Caki2 (cell line): ENCODE measurements at regions not wholly inside any gene's neighbourhood (a gene's known extent, or its start where the extent isn't known, plus 50 kb on each side); places are given as distances from the start of the nearest gene placed in this dataset.
"Not testable (repeated sequence)": the region's sequence is repeated elsewhere in the genome, so short reads cannot be mapped to it uniquely, and the experiment has no call there.

Experiments
- DNase-seq: peaks from one replicate; pipeline ENCODE4 v3.0.0-alpha.2; 2015; ENCODE audit warnings: low read depth
- in situ Hi-C: cut with HindIII; loops from 2 replicates; pipeline ENCODE4 v1.10.0; 2016; ENCODE audit warnings: low sequenced_read_pairs, low pct_unique_long_range_greater_than_20kb, mixed read lengths

GRCh38 chr18:77329651-77330050 lies 80.0 kb downstream of the GALR1 start:
- in situ Hi-C loops = no loop called here
- no peak for DNase-seq

GRCh38 chr18:77334876-77335275 lies 85.2 kb downstream of the GALR1 start:
- in situ Hi-C loops = no loop called here
- DNase-seq = no peak

GRCh38 chr18:77337604-77338003 lies 88.0 kb downstream of the GALR1 start:
- in situ Hi-C loops = no loop called here
- DNase-seq = no peak

- in situ Hi-C loops = no loop called here
- no peak for DNase-seq
Observed at GRCh38 chr18:77339093-77339492, 89.4 kb downstream of the GALR1 start.

- in situ Hi-C loops = no loop called here
- DNase-seq = no peak
Observed at GRCh38 chr18:77339623-77340022, 90.0 kb downstream of the GALR1 start.

- DNase-seq = no peak
- in situ Hi-C loops = no loop called here
Observed at GRCh38 chr18:77340815-77341214, 91.2 kb downstream of the GALR1 start.

- in situ Hi-C loops = no loop called here
- DNase-seq = no peak
Observed at GRCh38 chr18:77341527-77342325, 92.1 kb downstream of the GALR1 start.

GRCh38 chr18:77342736-77343135 lies 93.1 kb downstream of the GALR1 start:
- in situ Hi-C loops = no loop called here

GRCh38 chr18:77343846-77344510 lies 94.3 kb downstream of the GALR1 start:
- DNase-seq = no peak
- in situ Hi-C loops = no loop called here

More at GRCh38 chr18:77342736-77343135, 93.1 kb downstream of the GALR1 start:
- DNase-seq = no peak

GRCh38 chr18:77344786-77345500 lies 95.3 kb downstream of the GALR1 start:
- DNase-seq = no peak
- in situ Hi-C loops = no loop called here

GRCh38 chr18:77346208-77346810 lies 96.7 kb downstream of the GALR1 start:
- no peak for DNase-seq
- in situ Hi-C loops = no loop called here

GRCh38 chr18:77353349-77353748 lies 103.7 kb downstream of the GALR1 start:
- DNase-seq, in situ Hi-C loops: not testable (repeated sequence)

- no peak for DNase-seq
- in situ Hi-C loops = no loop called here
Observed at GRCh38 chr18:77359561-77360314, 110.1 kb downstream of the GALR1 start.

GRCh38 chr18:77360315-77361190 lies 110.9 kb downstream of the GALR1 start:
- in situ Hi-C loops = no loop called here
- no peak for DNase-seq

- in situ Hi-C loops = no loop called here
- no peak for DNase-seq
Observed at GRCh38 chr18:77361382-77361781, 111.7 kb downstream of the GALR1 start.

GRCh38 chr18:77365667-77366066 lies 116.0 kb downstream of the GALR1 start:
- DNase-seq = no peak
- in situ Hi-C loops = no loop called here

- in situ Hi-C loops = no loop called here
- no peak for DNase-seq
Observed at GRCh38 chr18:77366067-77366719, 116.5 kb downstream of the GALR1 start.
